ENCODE measurements at regions not wholly inside any gene's neighbourhood (a gene's known extent, or its start where the extent isn't known, plus 50 kb on each side); places are given as distances from the start of the nearest gene placed in this dataset.

DNA sequence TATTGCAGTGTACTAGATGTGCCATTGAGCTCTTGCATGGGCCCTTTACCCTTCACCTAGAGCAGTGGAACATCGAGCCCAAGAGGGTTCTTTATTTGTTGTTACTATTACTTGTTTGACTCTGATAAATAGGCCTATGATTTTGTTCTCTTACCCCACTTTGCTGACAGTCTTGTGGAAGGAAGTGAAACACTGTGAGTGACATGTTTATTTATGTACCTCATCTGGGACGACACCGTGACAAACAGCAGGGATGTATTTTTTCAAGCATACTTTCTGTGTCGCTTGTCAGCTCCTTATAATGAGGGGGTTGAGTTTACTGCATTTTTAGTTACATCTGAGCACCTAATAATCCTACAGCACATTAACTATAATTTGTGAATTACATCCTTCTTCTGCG, 1010.3 kb upstream of the TENM4 start (continued):
- TF ChIP-seq BRCA1 (IDR thresholded peaks at IDR 0.05; ENCODE audit: low read depth, low read length) (no peak), CTCF (IDR thresholded peaks at IDR 0.05 in 2 of 3, conservative IDR thresholded peaks at IDR 0.05 in 1 of 3; ENCODE audit: control insufficient read depth in 2 of 3, extremely low read depth in 1 of 3, insufficient read depth in 1 of 3, low read depth in 3 of 3, low read length in 3 of 3) (no peak), RUNX3 (IDR thresholded peaks at IDR 0.05; ENCODE audit: low read length) (no peak), ZNF622 (IDR thresholded peaks at IDR 0.05) (no peak), KAT2A (conservative IDR thresholded peaks at IDR 0.05; ENCODE audit: control insufficient read depth, low read depth, low read length) (no peak), CEBPB (IDR thresholded peaks at IDR 0.05; ENCODE audit: borderline replicate concordance in 1 of 2, low read depth in 2 of 2, low read length in 2 of 2) (no peak), POU2F2 (IDR thresholded peaks at IDR 0.05; ENCODE audit: borderline replicate concordance, low read depth, low read length) (no peak), EP300 (IDR thresholded peaks at IDR 0.05; ENCODE audit: borderline replicate concordance in 1 of 2, control insufficient read depth in 1 of 2, low read depth in 2 of 2, low read length in 2 of 2) (no peak), ZNF217 (IDR thresholded peaks at IDR 0.05) (no peak), RAD51 (IDR thresholded peaks at IDR 0.05) (no peak), BMI1 (IDR thresholded peaks at IDR 0.05; ENCODE audit: borderline replicate concordance) (no peak)
- TF ChIP-seq, protein P1, sequence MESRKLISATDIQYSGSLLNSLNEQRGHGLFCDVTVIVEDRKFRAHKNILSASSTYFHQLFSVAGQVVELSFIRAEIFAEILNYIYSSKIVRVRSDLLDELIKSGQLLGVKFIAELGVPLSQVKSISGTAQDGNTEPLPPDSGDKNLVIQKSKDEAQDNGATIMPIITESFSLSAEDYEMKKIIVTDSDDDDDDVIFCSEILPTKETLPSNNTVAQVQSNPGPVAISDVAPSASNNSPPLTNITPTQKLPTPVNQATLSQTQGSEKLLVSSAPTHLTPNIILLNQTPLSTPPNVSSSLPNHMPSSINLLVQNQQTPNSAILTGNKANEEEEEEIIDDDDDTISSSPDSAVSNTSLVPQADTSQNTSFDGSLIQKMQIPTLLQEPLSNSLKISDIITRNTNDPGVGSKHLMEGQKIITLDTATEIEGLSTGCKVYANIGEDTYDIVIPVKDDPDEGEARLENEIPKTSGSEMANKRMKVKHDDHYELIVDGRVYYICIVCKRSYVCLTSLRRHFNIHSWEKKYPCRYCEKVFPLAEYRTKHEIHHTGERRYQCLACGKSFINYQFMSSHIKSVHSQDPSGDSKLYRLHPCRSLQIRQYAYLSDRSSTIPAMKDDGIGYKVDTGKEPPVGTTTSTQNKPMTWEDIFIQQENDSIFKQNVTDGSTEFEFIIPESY (IDR thresholded peaks at IDR 0.05), result no peak
- TF ChIP-seq, protein P2, sequence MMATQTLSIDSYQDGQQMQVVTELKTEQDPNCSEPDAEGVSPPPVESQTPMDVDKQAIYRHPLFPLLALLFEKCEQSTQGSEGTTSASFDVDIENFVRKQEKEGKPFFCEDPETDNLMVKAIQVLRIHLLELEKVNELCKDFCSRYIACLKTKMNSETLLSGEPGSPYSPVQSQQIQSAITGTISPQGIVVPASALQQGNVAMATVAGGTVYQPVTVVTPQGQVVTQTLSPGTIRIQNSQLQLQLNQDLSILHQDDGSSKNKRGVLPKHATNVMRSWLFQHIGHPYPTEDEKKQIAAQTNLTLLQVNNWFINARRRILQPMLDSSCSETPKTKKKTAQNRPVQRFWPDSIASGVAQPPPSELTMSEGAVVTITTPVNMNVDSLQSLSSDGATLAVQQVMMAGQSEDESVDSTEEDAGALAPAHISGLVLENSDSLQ (IDR thresholded peaks at IDR 0.05), result peak; percentile 84
